Testis (tissue), 2 donors: ENCODE measurements at regions not wholly inside any gene's neighbourhood (a gene's known extent, or its start where the extent isn't known, plus 50 kb on each side); places are given as distances from the start of the nearest gene placed in this dataset.

Experiments
- DNase-seq: peaks from one replicate; pipeline ENCODE4 v3.0.0-alpha.2; 2019
- H3K27ac ChIP-seq, 2 donors: fragments of 200-600 bp; sonication (generic); one replicate each; pipeline ENCODE4 v1.5.1; 2019
- H3K27me3 ChIP-seq: fragments of 200-600 bp; sonication (generic); one replicate; pipeline ENCODE4 v1.5.1; 2019
- H3K36me3 ChIP-seq: fragments of 200-600 bp; sonication (generic); one replicate; pipeline ENCODE4 v1.5.1; 2017; ENCODE audit warnings: low read depth; ENCODE audit errors: missing control alignments
- H3K4me1 ChIP-seq: fragments of 200-600 bp; sonication (generic); one replicate; pipeline ENCODE4 v1.5.1; 2019
- H3K4me3 ChIP-seq, 2 donors: fragments of 200-600 bp; sonication (generic); one replicate each; pipeline ENCODE4 v1.5.1; 2017 to 2019
- H3K9me3 ChIP-seq: fragments of 200-600 bp; sonication (generic); one replicate; pipeline ENCODE4 v1.5.1; 2017
- POLR2A ChIP-seq: fragments of 450-650 bp; IDR thresholded peaks from one replicate; pipeline ENCODE4 v1.6.1; 2017; ENCODE audit warnings: antibody characterized with exemption, mild to moderate bottlenecking, moderate library complexity
- WGBS, 2 donors: methylation state at CpG; one replicate each; pipeline ENCODE4 v1.1.5; 2018; 5-methylcytosine and 5-hydroxymethylcytosine counted together
- intact Hi-C: fragments of 100-400 bp; cut with DNase I; formaldehyde crosslinking; loops from one replicate; pipeline ENCODE4 v1.15.1; 2023; ENCODE audit warnings: low total_unique reads
- TF ChIP-seq, protein P1 (sequence below), 3 experiments: fragments of 450-650 bp in 2 of 3; fragments of 200-600 bp in 1 of 3; sonication (generic) in 1 of 3; IDR thresholded peaks; one replicate each; pipeline ENCODE4 v1.5.1; 2016 to 2019; ENCODE audit warnings: antibody characterized with exemption in 3 of 3, mild to moderate bottlenecking in 2 of 3, moderate library complexity in 1 of 3

DNA sequence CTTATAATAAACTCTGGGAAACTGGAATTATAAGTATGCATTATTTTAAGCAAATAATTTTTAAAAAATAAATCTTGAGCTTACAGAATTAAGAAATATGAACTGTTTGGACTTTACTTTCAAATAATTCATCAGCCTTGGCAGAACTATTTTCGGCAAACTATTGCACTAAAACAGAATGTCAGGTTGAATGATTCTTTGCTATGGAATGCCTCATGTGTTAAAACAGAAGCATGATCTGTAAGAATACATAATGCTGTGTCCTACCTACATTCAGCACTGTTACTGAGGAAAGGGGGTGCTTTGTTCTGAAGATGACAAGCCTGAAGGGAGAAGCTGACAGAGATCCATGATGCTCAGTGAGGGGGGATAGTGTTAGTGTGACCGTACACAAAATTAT is 55.6 kb upstream of the EXOC1L start:
- H3K27ac ChIP-seq = no peak overlapping the region
- intact Hi-C loops = no loop called here
- no peaks in the 10 kb centered on the region for H3K27me3 ChIP-seq
- DNase-seq = no peak
- H3K36me3 ChIP-seq = no peaks in the 10 kb centered on the region
- H3K9me3 ChIP-seq = no peaks in the 10 kb centered on the region
- WGBS, 2 donors = 75 to 76% methylated on average over 2 of the region's 2 CpGs
- TF ChIP-seq, protein P1, sequence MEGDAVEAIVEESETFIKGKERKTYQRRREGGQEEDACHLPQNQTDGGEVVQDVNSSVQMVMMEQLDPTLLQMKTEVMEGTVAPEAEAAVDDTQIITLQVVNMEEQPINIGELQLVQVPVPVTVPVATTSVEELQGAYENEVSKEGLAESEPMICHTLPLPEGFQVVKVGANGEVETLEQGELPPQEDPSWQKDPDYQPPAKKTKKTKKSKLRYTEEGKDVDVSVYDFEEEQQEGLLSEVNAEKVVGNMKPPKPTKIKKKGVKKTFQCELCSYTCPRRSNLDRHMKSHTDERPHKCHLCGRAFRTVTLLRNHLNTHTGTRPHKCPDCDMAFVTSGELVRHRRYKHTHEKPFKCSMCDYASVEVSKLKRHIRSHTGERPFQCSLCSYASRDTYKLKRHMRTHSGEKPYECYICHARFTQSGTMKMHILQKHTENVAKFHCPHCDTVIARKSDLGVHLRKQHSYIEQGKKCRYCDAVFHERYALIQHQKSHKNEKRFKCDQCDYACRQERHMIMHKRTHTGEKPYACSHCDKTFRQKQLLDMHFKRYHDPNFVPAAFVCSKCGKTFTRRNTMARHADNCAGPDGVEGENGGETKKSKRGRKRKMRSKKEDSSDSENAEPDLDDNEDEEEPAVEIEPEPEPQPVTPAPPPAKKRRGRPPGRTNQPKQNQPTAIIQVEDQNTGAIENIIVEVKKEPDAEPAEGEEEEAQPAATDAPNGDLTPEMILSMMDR (IDR thresholded peaks at IDR 0.05) = no peak
- no peak for TF ChIP-seq POLR2A
- H3K4me3 ChIP-seq = no peak overlapping the region
- no peaks in the 10 kb centered on the region for H3K4me1 ChIP-seq

DNA sequence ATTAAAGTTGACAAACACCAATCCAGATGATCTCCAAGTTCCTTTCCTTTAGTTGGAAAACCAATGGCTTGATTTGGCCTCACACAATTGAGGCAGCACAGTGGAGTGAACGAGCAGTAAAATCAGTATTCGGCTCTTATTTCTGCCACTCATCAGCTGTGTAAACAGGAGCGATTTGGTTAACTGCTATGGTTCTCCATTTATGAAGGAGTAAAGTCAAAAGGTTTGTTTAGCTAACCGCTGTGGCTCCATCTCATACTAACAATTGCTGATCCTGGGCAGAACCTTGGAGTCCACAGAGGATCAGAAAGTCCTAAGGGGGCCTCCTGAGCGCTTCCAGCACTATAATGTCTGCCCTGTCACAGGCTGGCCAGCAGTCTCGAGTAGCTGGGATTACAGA is 54.5 kb upstream of the EXOC1L start:
- Histone ChIP-seq H3K27me3 (no peaks in the 10 kb centered on the region), H3K4me3 (no peak overlapping the region), H3K27ac (no peak overlapping the region), H3K36me3 (no peaks in the 10 kb centered on the region), H3K9me3 (no peaks in the 10 kb centered on the region), H3K4me1 (no peaks in the 10 kb centered on the region)
- no peak for DNase-seq
- WGBS, 2 donors = 78 to 82% methylated on average over 6 of the region's 6 CpGs
- intact Hi-C loops = no loop called here
- TF ChIP-seq, protein P1 (IDR thresholded peaks at IDR 0.05) = no peak
- no peak for TF ChIP-seq POLR2A

DNA sequence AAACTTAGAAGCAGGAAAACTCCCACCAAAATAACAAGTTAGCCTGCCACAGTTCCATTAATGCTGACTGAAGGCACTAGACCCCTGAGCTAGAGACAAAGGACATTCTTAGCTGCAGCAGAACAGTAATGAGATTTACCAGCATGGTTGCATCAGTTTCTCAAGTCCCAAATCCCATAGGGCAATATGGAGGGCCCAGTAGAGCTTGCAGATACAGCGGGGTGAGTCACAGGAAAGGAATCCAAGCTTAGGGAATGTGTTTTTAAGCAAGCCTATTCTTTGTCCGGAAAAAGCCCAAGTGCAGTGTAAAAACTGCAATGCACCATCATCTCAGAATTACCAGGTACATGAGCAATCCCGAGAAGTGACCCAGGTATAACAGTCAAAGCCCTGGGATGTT is 51.3 kb upstream of the EXOC1L start:
- Histone ChIP-seq H3K4me3 (no peak overlapping the region), H3K4me1 (no peaks in the 10 kb centered on the region), H3K27me3 (no peaks in the 10 kb centered on the region), H3K9me3 (no peaks in the 10 kb centered on the region), H3K36me3 (no peaks in the 10 kb centered on the region), H3K27ac (no peak overlapping the region)
- no peak for DNase-seq
- WGBS, 2 donors = 90 to 94% methylated on average over 3 of the region's 3 CpGs
- intact Hi-C loops = no loop called here
- TF ChIP-seq, protein P1 (IDR thresholded peaks at IDR 0.05) = no peak
- TF ChIP-seq POLR2A = no peak
